Smooth muscle cell (in vitro differentiated cells): ENCODE measurements at regions not wholly inside any gene's neighbourhood (a gene's known extent, or its start where the extent isn't known, plus 50 kb on each side); places are given as distances from the start of the nearest gene placed in this dataset.

Source experiments
- DNase-seq: peaks from one replicate; lab custom pipeline; 2025; ENCODE audit not compliant: unreplicated experiment; lab: John Stamatoyannopoulos, UW
- H2AFZ ChIP-seq: fragments of 200-600 bp; sonication (generic); 2 replicates; pipeline ENCODE4 v1.6.0; 2016; ENCODE audit warnings: antibody characterized with exemption, low read depth, mild to moderate bottlenecking
- H3F3A ChIP-seq: fragments of 200-600 bp; sonication (generic); 2 replicates; pipeline ENCODE4 v1.6.0; 2017; ENCODE audit warnings: antibody characterized with exemption, low read depth
- H3K27ac ChIP-seq: fragments of 200-600 bp; sonication (generic); 2 replicates; pipeline ENCODE4 v1.5.1; 2016; ENCODE audit warnings: low read depth, mild to moderate bottlenecking
- H3K27me3 ChIP-seq: fragments of 200-600 bp; sonication (generic); 2 replicates; pipeline ENCODE4 v1.6.1; 2016; ENCODE audit warnings: low read depth, mild to moderate bottlenecking
- H3K36me3 ChIP-seq: fragments of 200-600 bp; sonication (generic); 2 replicates; pipeline ENCODE4 v1.5.1; 2016; ENCODE audit warnings: low read depth
- H3K4me1 ChIP-seq: fragments of 200-600 bp; sonication (generic); 2 replicates; pipeline ENCODE4 v1.5.1; 2016; ENCODE audit warnings: low read depth
- H3K4me2 ChIP-seq: fragments of 200-600 bp; sonication (generic); 2 replicates; pipeline ENCODE4 v1.6.0; 2016; ENCODE audit warnings: mild to moderate bottlenecking
- H3K4me3 ChIP-seq: fragments of 200-600 bp; sonication (generic); 2 replicates; pipeline ENCODE4 v1.5.1; 2016; ENCODE audit warnings: mild to moderate bottlenecking
- H3K79me2 ChIP-seq: fragments of 200-600 bp; sonication (generic); 2 replicates; pipeline ENCODE4 v1.6.0; 2016; ENCODE audit warnings: low read depth, mild to moderate bottlenecking
- H3K9ac ChIP-seq: fragments of 200-600 bp; sonication (generic); 2 replicates; pipeline ENCODE4 v1.6.0; 2016; ENCODE audit warnings: low read depth
- H3K9me3 ChIP-seq: fragments of 200-600 bp; sonication (generic); replicated peaks from 2 replicates; pipeline ENCODE4 v1.5.1; 2016; ENCODE audit warnings: low read depth
- H4K20me1 ChIP-seq: fragments of 200-600 bp; sonication (generic); 2 replicates; pipeline ENCODE4 v1.6.0; 2016; ENCODE audit warnings: low read depth
- CTCF ChIP-seq: fragments of 200-600 bp; sonication (generic); IDR thresholded peaks from 2 replicates; pipeline ENCODE4 v1.5.1; 2017; ENCODE audit warnings: borderline replicate concordance, mild to moderate bottlenecking, antibody characterized with exemption; ENCODE audit not compliant: insufficient read depth, poor library complexity, severe bottlenecking
- WGBS: methylation state at CpG from one replicate; pipeline ENCODE4 v1.1.7; 2016; ENCODE audit warnings: low lambda C conversion rate; 5-methylcytosine and 5-hydroxymethylcytosine counted together

- Histone ChIP-seq H3K4me1 (no peaks in the 10 kb centered on the region), H3K9me3 (no peaks in the 10 kb centered on the region), H3K27ac (no peak overlapping the region), H3K4me2 (no peak overlapping the region), H2AFZ (no peak overlapping the region), H4K20me1 (no peaks in the 10 kb centered on the region), H3K9ac (no peak overlapping the region), H3K36me3 (no peaks in the 10 kb centered on the region), H3K27me3 (no peaks in the 10 kb centered on the region), H3F3A (no peaks in the 10 kb centered on the region), H3K4me3 (no peak overlapping the region), H3K79me2 (no peaks in the 10 kb centered on the region)
- no peak for TF ChIP-seq CTCF
- DNase-seq: no peak
- 91% methylated on average over 2 of the region's 2 CpGs for WGBS
Observed at GRCh38 chr3:82493858-82494257, 732.4 kb upstream of the GBE1 start.

- Histone ChIP-seq H3K4me1 (no peaks in the 10 kb centered on the region), H3K9me3 (no peaks in the 10 kb centered on the region), H2AFZ (no peak overlapping the region), H3K27me3 (no peaks in the 10 kb centered on the region), H4K20me1 (no peaks in the 10 kb centered on the region), H3K36me3 (no peaks in the 10 kb centered on the region), H3F3A (no peaks in the 10 kb centered on the region), H3K27ac (no peak overlapping the region), H3K4me2 (no peak overlapping the region), H3K79me2 (no peaks in the 10 kb centered on the region), H3K4me3 (no peak overlapping the region), H3K9ac (no peak overlapping the region)
- TF ChIP-seq CTCF: no peak
- 93% methylated on average over 1 of the region's 1 CpG for whole genome bisulfite sequencing
- DNase-seq: no peak
Observed at GRCh38 chr3:82475306-82475705, 713.9 kb upstream of the GBE1 start.

GRCh38 chr3:82474711-82475110 lies 713.3 kb upstream of the GBE1 start:
- Histone ChIP-seq H3K4me1 (no peaks in the 10 kb centered on the region), H3K79me2 (no peaks in the 10 kb centered on the region), H3F3A (no peaks in the 10 kb centered on the region), H2AFZ (no peak overlapping the region), H3K27ac (no peak overlapping the region), H4K20me1 (no peaks in the 10 kb centered on the region), H3K27me3 (no peaks in the 10 kb centered on the region), H3K9me3 (no peaks in the 10 kb centered on the region), H3K36me3 (no peaks in the 10 kb centered on the region), H3K4me2 (no peak overlapping the region), H3K9ac (no peak overlapping the region), H3K4me3 (no peak overlapping the region)
- no peak for DNase-seq
- TF ChIP-seq CTCF: no peak

- no peaks in the 10 kb centered on the region for H3K4me1 ChIP-seq
- H3K9me3 ChIP-seq: no peaks in the 10 kb centered on the region
- TF ChIP-seq CTCF: no peak
- no peak overlapping the region for H3K9ac ChIP-seq
- no peaks in the 10 kb centered on the region for H4K20me1 ChIP-seq
- H2AFZ ChIP-seq: no peak overlapping the region
- DNase-seq: no peak
- no peaks in the 10 kb centered on the region for H3K36me3 ChIP-seq
- H3K79me2 ChIP-seq: no peaks in the 10 kb centered on the region
- H3K4me2 ChIP-seq: no peak overlapping the region
- no peak overlapping the region for H3K4me3 ChIP-seq
- H3K27ac ChIP-seq: no peak overlapping the region
- no peaks in the 10 kb centered on the region for H3K27me3 ChIP-seq
- H3F3A ChIP-seq: no peaks in the 10 kb centered on the region
Observed at GRCh38 chr3:82473864-82474541, 712.6 kb upstream of the GBE1 start.
